K562 (cell line): ENCODE measurements at regions not wholly inside any gene's neighbourhood (a gene's known extent, or its start where the extent isn't known, plus 50 kb on each side); places are given as distances from the start of the nearest gene placed in this dataset.

Experiments used
- ATAC-seq: fragments of 200-7000 bp; cut with Tn5 transposase; 3 replicates; pipeline ENCODE4 v1.9.1; 2020; ENCODE audit warnings: moderate library complexity
- BruUV-seq: library from RNA; stranded (reverse); fragments of 400-500 nt; replicated peaks from 2 replicates; lab custom pipeline; 2021; lab: Mats Ljungman, UMichigan
- CTCF ChIA-PET: fragments of 300-600 bp; formaldehyde crosslinking; extraction: SDS; loops from one replicate; lab custom pipeline; 2021; ENCODE audit warnings: low intra/inter-chr PET ratio; lab: Yijun Ruan, JAX
- POLR2A ChIA-PET: fragments of 300-600, 350-650 bp; sonication (Branson Sonifier 250); formaldehyde crosslinking; extraction: SDS; loops from one replicate; lab custom pipeline; 2021; ENCODE audit warnings: antibody characterized with exemption, inconsistent platforms; lab: Yijun Ruan, JAX
- DNase-seq, 4 experiments: peaks; one replicate each; pipeline versions ENCODE4 v3.0.0 to v3.0.0-alpha.2; 2011 to 2018; ENCODE audit warnings: low spot score in 3 of 4, mixed read lengths in 3 of 4; ENCODE audit errors: extremely low read depth in 1 of 4
- FAIRE-seq: peaks from 2 replicates; lab custom pipeline; 2011; peaks lifted over from hg19 to GRCh38; lab: Jason Lieb, UNC
- H2AFZ ChIP-seq: 2 replicates; pipeline ENCODE4 v1.6.0; 2011; ENCODE audit warnings: low read depth, low read length, control low read depth, inconsistent platforms
- H3K27ac ChIP-seq: fragments of 200-600 bp; 3 replicates; pipeline ENCODE4 v1.8.0; 2011; ENCODE audit warnings: low read depth, mild to moderate bottlenecking, control low read depth, inconsistent platforms, low read length, moderate library complexity, mixed read lengths; ENCODE audit errors: extremely low read depth
- H3K27me3 ChIP-seq, 2 experiments: fragments of 300-600 bp in 1 of 2; 2 replicates in 1 of 2; 3 replicates in 1 of 2; pipeline versions ENCODE4 v1.6.0 to v1.8.0; 2011; ENCODE audit warnings: inconsistent platforms in 2 of 2, low read length in 2 of 2, mild to moderate bottlenecking in 1 of 2, mixed read lengths in 1 of 2, moderate library complexity in 1 of 2; ENCODE audit not compliant: control insufficient read depth in 2 of 2, insufficient read depth in 2 of 2
- H3K36me3 ChIP-seq: fragments of 300-600 bp; 3 replicates; pipeline ENCODE4 v1.8.0; 2011; ENCODE audit warnings: mild to moderate bottlenecking, low read length, inconsistent platforms; ENCODE audit not compliant: control insufficient read depth, insufficient read depth
- H3K4me1 ChIP-seq, 2 experiments: fragments of 200-600 bp in 1 of 2; replicated peaks in 1 of 2; 2 replicates in 1 of 2; 3 replicates in 1 of 2; pipeline versions ENCODE4 v1.5.1 to v1.8.0; 2011; ENCODE audit warnings: inconsistent platforms in 2 of 2, low read length in 2 of 2, mild to moderate bottlenecking in 1 of 2, mixed read lengths in 1 of 2, moderate library complexity in 1 of 2; ENCODE audit not compliant: control insufficient read depth in 2 of 2, insufficient read depth in 2 of 2
- H3K4me2 ChIP-seq: 2 replicates; pipeline ENCODE4 v1.6.1; 2011; ENCODE audit warnings: low read length, control low read depth, inconsistent platforms, mixed read lengths; ENCODE audit not compliant: insufficient read depth
- H3K4me3 ChIP-seq: fragments of 200-600 bp; sonication (generic), shearing (Covaris generic); 2 replicates; pipeline ENCODE4 v1.5.1; 2016; ENCODE audit warnings: control low read depth, inconsistent platforms
- H3K79me2 ChIP-seq: fragments of 200-600 bp; 3 replicates; pipeline ENCODE4 v1.8.0; 2011; ENCODE audit warnings: low read length, inconsistent platforms; ENCODE audit not compliant: control insufficient read depth, insufficient read depth
- H3K9ac ChIP-seq, 2 experiments: 2 replicates each; pipeline versions ENCODE4 v1.6.0 to v1.6.1; 2011; ENCODE audit warnings: low read depth in 2 of 2, low read length in 2 of 2, control low read depth in 1 of 2, inconsistent platforms in 1 of 2, mild to moderate bottlenecking in 1 of 2, mixed read lengths in 1 of 2; ENCODE audit not compliant: insufficient read depth in 1 of 2
- H3K9me1 ChIP-seq: one replicate; pipeline ENCODE4 v1.6.0; 2011; ENCODE audit warnings: inconsistent platforms, mild to moderate bottlenecking, low read length, moderate library complexity; ENCODE audit not compliant: control insufficient read depth, insufficient read depth
- H3K9me3 ChIP-seq: replicated peaks from 2 replicates; pipeline ENCODE4 v1.5.1; 2011; ENCODE audit warnings: low read depth, low read length, inconsistent platforms; ENCODE audit not compliant: control insufficient read depth, insufficient read depth
- H4K20me1 ChIP-seq: replicated peaks from 2 replicates; pipeline ENCODE4 v1.6.1; 2011; ENCODE audit warnings: low read length, inconsistent platforms, mixed read lengths; ENCODE audit not compliant: control insufficient read depth, insufficient read depth
- CCNT2 ChIP-seq: IDR thresholded peaks from 2 replicates; pipeline ENCODE4 v1.6.1; 2011; ENCODE audit warnings: borderline replicate concordance, low read depth, mild to moderate bottlenecking, moderate library complexity, mixed read lengths, low read length; ENCODE audit not compliant: insufficient read length; ENCODE audit errors: extremely low read depth
- E2F8 ChIP-seq: fragments of 450-650 bp; IDR thresholded peaks from 2 replicates; pipeline ENCODE4 v1.7.1; 2018; ENCODE audit warnings: mild to moderate bottlenecking, low read depth; ENCODE audit not compliant: partially characterized antibody
- EZH2 ChIP-seq: IDR thresholded peaks from 2 replicates; pipeline ENCODE4 v1.6.1; 2012; ENCODE audit warnings: low read depth, mild to moderate bottlenecking, inconsistent platforms, low read length, borderline replicate concordance
- FOXA3 ChIP-seq, 2 experiments: fragments of 450-650 bp in 1 of 2; sonication (generic) in 1 of 2; formaldehyde crosslinking; IDR thresholded peaks in 1 of 2; conservative IDR thresholded peaks in 1 of 2; 2 replicates each; pipeline versions ENCODE4 v1.4.0 to v1.8.0; 2020 to 2022; ENCODE audit warnings: mild to moderate bottlenecking in 2 of 2, missing genetic modification reagents in 1 of 2
- FOXP4 ChIP-seq: sonication (generic); formaldehyde crosslinking; IDR thresholded peaks from 2 replicates; pipeline ENCODE4 v1.8.0; 2022; ENCODE audit warnings: mild to moderate bottlenecking, missing genetic modification reagents, borderline replicate concordance
- GABPA ChIP-seq: fragments of 200-800 bp; sonication (Bioruptor generic); conservative IDR thresholded peaks from 2 replicates; pipeline ENCODE4 v1.6.1; 2016; ENCODE audit warnings: low read depth, missing genetic modification characterization, missing compliant biosample characterization
- HDAC2 ChIP-seq: fragments of 450-650 bp; IDR thresholded peaks from 2 replicates; pipeline ENCODE4 v1.6.1; 2016; ENCODE audit warnings: mild to moderate bottlenecking
- HLTF ChIP-seq: fragments of 450-650 bp; IDR thresholded peaks from 2 replicates; pipeline ENCODE4 v1.6.1; 2016
- NFXL1 ChIP-seq: fragments of 450-650 bp; formaldehyde crosslinking; IDR thresholded peaks from 2 replicates; pipeline ENCODE4 v1.4.0; 2021; ENCODE audit warnings: mild to moderate bottlenecking
- PURB ChIP-seq: sonication (generic); formaldehyde crosslinking; IDR thresholded peaks from 2 replicates; pipeline ENCODE4 v1.9.0; 2021; ENCODE audit warnings: low read depth, mild to moderate bottlenecking, missing genetic modification reagents
- RCOR1 ChIP-seq, 2 experiments: IDR thresholded peaks; 2 replicates each; pipeline ENCODE4 v1.6.1; 2012; ENCODE audit warnings: low read depth in 2 of 2, low read length in 2 of 2, borderline replicate concordance in 1 of 2, improper control_type of control experiment in 1 of 2
- TAF7 ChIP-seq: fragments of 450-650 bp; IDR thresholded peaks from 2 replicates; pipeline ENCODE4 v1.6.1; 2016; ENCODE audit warnings: missing genetic modification characterization, missing compliant biosample characterization
- TARDBP ChIP-seq: fragments of 450-650 bp; IDR thresholded peaks from 2 replicates; pipeline ENCODE4 v1.6.1; 2016
- TBL1XR1 ChIP-seq, 2 experiments: IDR thresholded peaks; 2 replicates each; pipeline ENCODE4 v1.6.1; 2012; ENCODE audit warnings: improper control_type of control experiment in 2 of 2, low read length in 2 of 2, mild to moderate bottlenecking in 1 of 2
- TCF3 ChIP-seq: sonication (generic); formaldehyde crosslinking; IDR thresholded peaks from 2 replicates; pipeline ENCODE4 v1.4.0; 2020; ENCODE audit warnings: mild to moderate bottlenecking, missing genetic modification reagents
- ZBTB17 ChIP-seq: fragments of 450-650 bp; formaldehyde crosslinking; IDR thresholded peaks from 2 replicates; pipeline ENCODE4 v1.4.0; 2020; ENCODE audit warnings: mild to moderate bottlenecking
- ZFP1 ChIP-seq: fragments of 450-650 bp; formaldehyde crosslinking; IDR thresholded peaks from 2 replicates; pipeline ENCODE4 v1.4.0; 2020; ENCODE audit warnings: mild to moderate bottlenecking, mixed read lengths
- ZKSCAN8 ChIP-seq: fragments of 200-800 bp; sonication (Bioruptor generic); IDR thresholded peaks from 2 replicates; pipeline ENCODE4 v1.6.1; 2016; ENCODE audit warnings: missing genetic modification characterization, missing compliant biosample characterization
- WGBS: fragments of 100-300 bp; shearing (Covaris generic); methylation state at CpG from one replicate; pipeline ENCODE4 v1.1.6; 2016; ENCODE audit warnings: low coverage, mixed read lengths; ENCODE audit not compliant: insufficient coverage; ENCODE audit errors: missing lambda C conversion rate; 5-methylcytosine and 5-hydroxymethylcytosine counted together
- in situ Hi-C: fragments of 300-500 bp; cut with MboI; formaldehyde crosslinking; loops from 4 replicates; pipeline ENCODE4 v1.15.0; 2018; ENCODE audit warnings: inconsistent platforms, mixed read lengths
- intact Hi-C: fragments of 100-400 bp; cut with micrococcal nuclease; formaldehyde crosslinking; loops from 2 replicates; pipeline ENCODE4 v1.14.2; 2022

DNA sequence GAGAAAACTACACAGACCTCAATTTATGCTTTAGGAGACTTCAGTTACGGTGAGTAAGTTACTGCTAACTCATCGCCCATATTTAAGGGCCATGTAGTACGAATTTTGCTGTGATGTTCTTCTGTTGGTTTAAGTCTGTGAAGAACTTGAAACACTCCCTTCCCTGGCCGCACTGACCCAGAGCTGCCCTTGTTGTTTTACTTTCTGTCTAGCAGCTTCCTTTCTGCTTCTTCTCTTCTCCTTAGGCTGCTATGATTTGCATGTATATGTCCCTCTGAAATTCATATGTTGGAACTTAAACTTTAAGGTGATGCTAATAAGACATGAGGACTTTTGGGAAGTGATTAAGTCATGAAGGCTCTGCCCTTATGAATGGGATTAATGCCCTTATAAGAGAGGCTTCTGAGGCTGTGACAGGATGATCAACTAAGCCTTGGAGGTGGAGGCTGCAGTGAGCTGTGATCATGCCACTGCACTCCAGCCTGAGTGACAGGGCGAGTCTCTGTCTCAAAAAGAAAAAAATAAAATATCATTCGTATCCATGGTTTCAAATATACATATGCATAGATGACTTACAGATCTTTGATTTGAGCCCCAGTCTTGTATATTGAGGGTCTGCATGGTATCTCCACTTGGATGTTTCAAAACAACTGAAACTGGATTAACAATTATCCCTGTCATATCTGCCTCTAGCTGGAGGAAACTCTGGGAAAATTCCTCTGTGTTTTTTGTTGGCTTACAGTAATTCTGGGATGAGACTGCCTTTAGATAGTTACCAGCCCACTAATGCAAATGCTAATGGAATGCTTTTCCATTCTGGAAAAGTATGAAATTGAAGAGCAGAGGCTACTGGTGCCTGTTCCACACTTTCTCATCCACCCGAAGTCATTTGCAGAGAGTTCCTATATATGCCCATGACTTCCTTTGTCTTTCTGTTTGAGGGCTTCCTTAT, 263.4 kb upstream of the ACTBL2 start:
- H3K9me1 ChIP-seq, result no peaks in the 10 kb centered on the region
- in situ Hi-C loops, result no loop called here
- no peak overlapping the region for H3K9ac ChIP-seq
- no peaks in the 10 kb centered on the region for H3K4me1 ChIP-seq
- no peak for FAIRE-seq
- POLR2A ChIA-PET, result interaction anchor here (0.6 kb wide), 1 partner anchor 480 kb away, joined by 4 read pairs; no protein-coding TSS in a partner anchor
- CTCF ChIA-PET, result no interaction called here
- WGBS, result under 1% methylated on average over 7 of the region's 7 CpGs
- no peaks in the 10 kb centered on the region for H3K36me3 ChIP-seq
- H4K20me1 ChIP-seq, result no peaks in the 10 kb centered on the region
- intact Hi-C loops, result no loop called here
- no peak overlapping the region for H2AFZ ChIP-seq
- ATAC-seq, result no peak
- no peaks in the 10 kb centered on the region for H3K9me3 ChIP-seq
- H3K4me3 ChIP-seq, result no peak overlapping the region
- H3K4me2 ChIP-seq, result no peak overlapping the region
- DNase-seq, result no peak
- no peaks in the 10 kb centered on the region for H3K79me2 ChIP-seq
- BruUV-seq, result no TSS peak
- H3K27ac ChIP-seq, result no peak overlapping the region
- 0 out of 5 replicates have a peak, but pooled peaks cover 0 to 4% of the 10 kb centered on the region in 2 experiments for H3K27me3 ChIP-seq
- no peak for TF ChIP-seq PURB (CRISPR knock-in tag)
- TF ChIP-seq TBL1XR1 (IDR thresholded peaks at IDR 0.05; ENCODE audit: low read length in 2 of 2), result no peak
- no peak for TF ChIP-seq HLTF
- no peak for TF ChIP-seq ZKSCAN8 (CRISPR knock-in tag)
- no peak for TF ChIP-seq NFXL1 (CRISPR knock-in tag)
- TF ChIP-seq FOXP4 (CRISPR knock-in tag), result no peak
- TF ChIP-seq HDAC2, result no peak
- no peak for TF ChIP-seq FOXA3 (CRISPR knock-in tag; conservative IDR thresholded peaks at IDR 0.05 in 1 of 2, IDR thresholded peaks at IDR 0.05 in 1 of 2)
- TF ChIP-seq RCOR1 (IDR thresholded peaks at IDR 0.05; ENCODE audit: borderline replicate concordance in 1 of 2, low read depth in 2 of 2, low read length in 2 of 2), result no peak
- TF ChIP-seq GABPA, result no peak
- TF ChIP-seq TAF7 (tag), result no peak
- TF ChIP-seq TARDBP, result no peak
- TF ChIP-seq CCNT2, result no peak
- TF ChIP-seq EZH2, result no peak
- no peak for TF ChIP-seq TCF3
- TF ChIP-seq ZFP1 (CRISPR knock-in tag), result no peak
- no peak for TF ChIP-seq ZBTB17
- no peak for TF ChIP-seq E2F8
